Panc1 (cell line): ENCODE measurements at regions not wholly inside any gene's neighbourhood (a gene's known extent, or its start where the extent isn't known, plus 50 kb on each side); places are given as distances from the start of the nearest gene placed in this dataset.

Experiments
- POLR2AphosphoS5 ChIP-seq: IDR thresholded peaks from 2 replicates; pipeline ENCODE4 v1.6.1; 2012; ENCODE audit warnings: mild to moderate bottlenecking, low read depth, low read length, moderate library complexity
- REST ChIP-seq, 2 experiments: IDR thresholded peaks; 2 replicates each; pipeline ENCODE4 v1.6.1; 2011 to 2012; ENCODE audit warnings: low read depth in 2 of 2, control low read depth in 1 of 2, low read length in 1 of 2, mild to moderate bottlenecking in 1 of 2, moderate library complexity in 1 of 2; ENCODE audit not compliant: insufficient read depth in 1 of 2
- SIN3A ChIP-seq: IDR thresholded peaks from 2 replicates; pipeline ENCODE4 v1.6.1; 2012; ENCODE audit warnings: low read depth, mild to moderate bottlenecking, low read length, moderate library complexity, borderline replicate concordance; ENCODE audit not compliant: insufficient read depth
- TCF7L2 ChIP-seq: IDR thresholded peaks from 2 replicates; pipeline ENCODE4 v1.6.1; 2011; ENCODE audit warnings: mild to moderate bottlenecking, low read depth, low read length, inconsistent platforms
- TF ChIP-seq, protein P1 (sequence below): fragments of 450-650 bp; IDR thresholded peaks from 2 replicates; pipeline ENCODE4 v1.5.1; 2017; ENCODE audit warnings: mild to moderate bottlenecking

- TF ChIP-seq, protein P1, sequence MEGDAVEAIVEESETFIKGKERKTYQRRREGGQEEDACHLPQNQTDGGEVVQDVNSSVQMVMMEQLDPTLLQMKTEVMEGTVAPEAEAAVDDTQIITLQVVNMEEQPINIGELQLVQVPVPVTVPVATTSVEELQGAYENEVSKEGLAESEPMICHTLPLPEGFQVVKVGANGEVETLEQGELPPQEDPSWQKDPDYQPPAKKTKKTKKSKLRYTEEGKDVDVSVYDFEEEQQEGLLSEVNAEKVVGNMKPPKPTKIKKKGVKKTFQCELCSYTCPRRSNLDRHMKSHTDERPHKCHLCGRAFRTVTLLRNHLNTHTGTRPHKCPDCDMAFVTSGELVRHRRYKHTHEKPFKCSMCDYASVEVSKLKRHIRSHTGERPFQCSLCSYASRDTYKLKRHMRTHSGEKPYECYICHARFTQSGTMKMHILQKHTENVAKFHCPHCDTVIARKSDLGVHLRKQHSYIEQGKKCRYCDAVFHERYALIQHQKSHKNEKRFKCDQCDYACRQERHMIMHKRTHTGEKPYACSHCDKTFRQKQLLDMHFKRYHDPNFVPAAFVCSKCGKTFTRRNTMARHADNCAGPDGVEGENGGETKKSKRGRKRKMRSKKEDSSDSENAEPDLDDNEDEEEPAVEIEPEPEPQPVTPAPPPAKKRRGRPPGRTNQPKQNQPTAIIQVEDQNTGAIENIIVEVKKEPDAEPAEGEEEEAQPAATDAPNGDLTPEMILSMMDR, result no peak
- TF ChIP-seq SIN3A (no peak), POLR2AphosphoS5 (no peak), REST (IDR thresholded peaks at IDR 0.05; ENCODE audit: insufficient read depth in 1 of 2, low read depth in 2 of 2, low read length in 1 of 2) (no peak), TCF7L2 (no peak)
Observed at GRCh38 chr7:81333004-81333403, 414.2 kb upstream of the SEMA3C start.
